H1 (cell line): ENCODE measurements at regions not wholly inside any gene's neighbourhood (a gene's known extent, or its start where the extent isn't known, plus 50 kb on each side); places are given as distances from the start of the nearest gene placed in this dataset.

ENCODE experiments used
- CTCF ChIA-PET: fragments of 300-600 bp; sonication (Branson Sonifier 250); formaldehyde crosslinking; loops from one replicate; lab custom pipeline; 2021; ENCODE audit not compliant: partially characterized antibody; lab: Charles Lee
- POLR2A ChIA-PET: fragments of 300-600 bp; sonication (Branson Sonifier 250); formaldehyde crosslinking; loops from one replicate; lab custom pipeline; 2021; ENCODE audit warnings: inconsistent platforms; ENCODE audit not compliant: partially characterized antibody; lab: Charles Lee
- DNase-seq, 2 experiments: peaks; one replicate each; pipeline versions ENCODE4 v3.0.0 to v3.0.0-alpha.2; 2010 to 2022; ENCODE audit warnings: low spot score in 2 of 2, low read depth in 1 of 2, mixed read lengths in 1 of 2
- FAIRE-seq: peaks from 2 replicates; lab custom pipeline; 2011; peaks lifted over from hg19 to GRCh38; lab: Jason Lieb, UNC
- H2AFZ ChIP-seq: 2 replicates; pipeline ENCODE4 v1.8.1; 2012; ENCODE audit warnings: low read length, inconsistent platforms
- H2AK5ac ChIP-seq: 2 replicates; pipeline ENCODE4 v1.6.1; 2013; ENCODE audit warnings: low read depth, low read length
- H2BK120ac ChIP-seq: replicated peaks from 2 replicates; pipeline ENCODE3; 2013; ENCODE audit warnings: low read depth, low read length, inconsistent platforms
- H2BK12ac ChIP-seq: 2 replicates; pipeline ENCODE4 v1.6.1; 2013; ENCODE audit warnings: low read depth, low read length
- H2BK15ac ChIP-seq: 2 replicates; pipeline ENCODE4 v1.6.1; 2013; ENCODE audit warnings: low read length
- H2BK20ac ChIP-seq: 2 replicates; pipeline ENCODE4 v1.6.1; 2013; ENCODE audit warnings: low read length
- H2BK5ac ChIP-seq: 2 replicates; pipeline ENCODE4 v1.6.1; 2013; ENCODE audit warnings: low read depth, low read length
- H3K14ac ChIP-seq: 2 replicates; pipeline ENCODE4 v1.6.1; 2013; ENCODE audit warnings: inconsistent platforms; ENCODE audit not compliant: insufficient read length
- H3K18ac ChIP-seq: 2 replicates; pipeline ENCODE4 v1.6.1; 2013; ENCODE audit warnings: low read length; ENCODE audit errors: extremely low read depth
- H3K23ac ChIP-seq: 2 replicates; pipeline ENCODE4 v1.6.1; 2013; ENCODE audit warnings: inconsistent platforms; ENCODE audit not compliant: insufficient read length
- H3K23me2 ChIP-seq: 2 replicates; pipeline ENCODE4 v1.6.1; 2013; ENCODE audit warnings: low read depth, low read length
- H3K27ac ChIP-seq: 2 replicates; pipeline ENCODE4 v1.6.1; 2011; ENCODE audit warnings: low read depth, low read length, inconsistent platforms
- H3K27me3 ChIP-seq, 4 experiments: replicated peaks in 1 of 4; 1 replicate in 1 of 4; 2 replicates in 3 of 4; pipeline versions ENCODE4 v1.6.1 to v1.8.1; 2011 to 2013; ENCODE audit warnings: low read length in 3 of 4, mild to moderate bottlenecking in 3 of 4, inconsistent platforms in 2 of 4, mixed read lengths in 2 of 4, moderate library complexity in 1 of 4; ENCODE audit not compliant: control insufficient read depth in 3 of 4, insufficient read depth in 3 of 4; ENCODE audit errors: extremely low read depth in 1 of 4
- H3K36me3 ChIP-seq, 4 experiments: 2 replicates each; pipeline versions ENCODE4 v1.6.1 to v1.8.1; 2011 to 2013; ENCODE audit warnings: mild to moderate bottlenecking in 4 of 4, low read length in 3 of 4, moderate library complexity in 2 of 4, control low read depth in 1 of 4, inconsistent platforms in 1 of 4; ENCODE audit not compliant: insufficient read depth in 4 of 4, control insufficient read depth in 2 of 4
- H3K4ac ChIP-seq: replicated peaks from 2 replicates; pipeline ENCODE3; 2013; ENCODE audit warnings: low read length, low read depth, mixed read lengths, inconsistent platforms; ENCODE audit not compliant: insufficient read length
- H3K4me1 ChIP-seq, 4 experiments: replicated peaks in 1 of 4; 1 replicate in 1 of 4; 2 replicates in 3 of 4; pipeline versions ENCODE4 v1.6.1 to v1.8.1; 2011 to 2013; ENCODE audit warnings: low read length in 3 of 4, inconsistent platforms in 2 of 4, mixed read lengths in 1 of 4; ENCODE audit not compliant: insufficient read depth in 4 of 4, control insufficient read depth in 3 of 4
- H3K4me2 ChIP-seq, 2 experiments: 2 replicates each; pipeline versions ENCODE4 v1.6.1 to v1.8.1; 2011 to 2013; ENCODE audit warnings: low read depth in 2 of 2, low read length in 2 of 2, control low read depth in 1 of 2, inconsistent platforms in 1 of 2, mild to moderate bottlenecking in 1 of 2; ENCODE audit not compliant: insufficient read depth in 1 of 2
- H3K4me3 ChIP-seq, 4 experiments: fragments of 200-600, 300-600 bp in 1 of 4; sonication (generic), shearing (Covaris generic), sonication (Bioruptor Twin) in 1 of 4; 2 replicates each; pipeline versions ENCODE4 v1.5.1 to v1.8.1; 2011 to 2016; ENCODE audit warnings: low read length in 4 of 4, low read depth in 3 of 4, control low read depth in 2 of 4, inconsistent platforms in 2 of 4, mild to moderate bottlenecking in 2 of 4, mixed read lengths in 1 of 4, moderate library complexity in 1 of 4; ENCODE audit not compliant: insufficient read depth in 2 of 4; ENCODE audit errors: extremely low read depth in 1 of 4
- H3K56ac ChIP-seq: replicated peaks from 2 replicates; pipeline ENCODE3; 2013; ENCODE audit warnings: low read depth, mild to moderate bottlenecking, mixed read lengths, low read length, inconsistent platforms; ENCODE audit not compliant: insufficient read length
- H3K79me1 ChIP-seq: 2 replicates; pipeline ENCODE4 v1.6.1; 2013; ENCODE audit warnings: low read depth, low read length, control low read depth
- H3K79me2 ChIP-seq, 2 experiments: 2 replicates each; pipeline versions ENCODE4 v1.6.1 to v1.8.1; 2012 to 2013; ENCODE audit warnings: low read length in 2 of 2, mild to moderate bottlenecking in 2 of 2, inconsistent platforms in 1 of 2; ENCODE audit not compliant: insufficient read depth in 2 of 2, control insufficient read depth in 1 of 2
- H3K9ac ChIP-seq, 4 experiments: replicated peaks in 1 of 4; 1 replicate in 1 of 4; 2 replicates in 3 of 4; pipeline versions ENCODE4 v1.6.1 to v1.8.1; 2011 to 2013; ENCODE audit warnings: low read depth in 3 of 4, low read length in 3 of 4, control low read depth in 2 of 4, mild to moderate bottlenecking in 2 of 4, moderate library complexity in 2 of 4, inconsistent platforms in 1 of 4; ENCODE audit errors: extremely low read depth in 1 of 4
- H3K9me3 ChIP-seq, 2 experiments: 2 replicates each; pipeline versions ENCODE4 v1.6.1 to v1.8.1; 2012 to 2013; ENCODE audit warnings: mild to moderate bottlenecking in 2 of 2, moderate library complexity in 2 of 2, control low read depth in 1 of 2, inconsistent platforms in 1 of 2, low read depth in 1 of 2, low read length in 1 of 2, mixed read lengths in 1 of 2; ENCODE audit not compliant: insufficient read depth in 2 of 2
- H4K20me1 ChIP-seq, 2 experiments: replicated peaks in 1 of 2; 2 replicates each; pipeline versions ENCODE3 to v1.8.1; 2011 to 2013; ENCODE audit warnings: inconsistent platforms in 2 of 2, low read length in 2 of 2, mild to moderate bottlenecking in 1 of 2; ENCODE audit not compliant: insufficient read depth in 2 of 2, control insufficient read depth in 1 of 2
- H4K5ac ChIP-seq: 2 replicates; pipeline ENCODE4 v1.6.1; 2013; ENCODE audit warnings: low read length, low read depth, mixed read lengths, inconsistent platforms; ENCODE audit not compliant: insufficient read length
- H4K8ac ChIP-seq: 2 replicates; pipeline ENCODE4 v1.8.0; 2013; ENCODE audit warnings: mild to moderate bottlenecking, moderate library complexity, low read length, inconsistent platforms; ENCODE audit not compliant: insufficient read depth; ENCODE audit errors: extremely low read depth
- H4K91ac ChIP-seq: replicated peaks from 2 replicates; pipeline ENCODE3; 2013; ENCODE audit warnings: low read length, mixed read lengths, inconsistent platforms; ENCODE audit not compliant: insufficient read length
- CTBP2 ChIP-seq: IDR thresholded peaks from 2 replicates; pipeline ENCODE4 v1.7.0; 2011; ENCODE audit warnings: borderline replicate concordance, mild to moderate bottlenecking, moderate library complexity, mixed read lengths, low read length; ENCODE audit not compliant: insufficient read depth, insufficient read length
- EP300 ChIP-seq, 2 experiments: IDR thresholded peaks; 1 replicate in 1 of 2; 2 replicates in 1 of 2; pipeline ENCODE4 v1.6.1; 2011 to 2012; ENCODE audit warnings: low read depth in 2 of 2, low read length in 2 of 2, mild to moderate bottlenecking in 2 of 2, borderline replicate concordance in 1 of 2, inconsistent platforms in 1 of 2, moderate library complexity in 1 of 2
- KDM5A ChIP-seq: fragments of 200-600 bp; IDR thresholded peaks from 2 replicates; pipeline ENCODE4 v1.7.1; 2012; ENCODE audit warnings: mild to moderate bottlenecking, low read length, inconsistent platforms, mixed read lengths
- RAD21 ChIP-seq, 2 experiments: IDR thresholded peaks in 1 of 2; conservative IDR thresholded peaks in 1 of 2; 2 replicates each; pipeline ENCODE4 v1.6.1; 2011; ENCODE audit warnings: low read depth in 2 of 2, low read length in 2 of 2, improper control_type of control experiment in 1 of 2, inconsistent platforms in 1 of 2, mild to moderate bottlenecking in 1 of 2, moderate library complexity in 1 of 2
- RFX5 ChIP-seq: IDR thresholded peaks from 2 replicates; pipeline ENCODE4 v1.6.1; 2011; ENCODE audit warnings: low read depth, low read length, improper control_type of control experiment, borderline replicate concordance
- SIN3A ChIP-seq, 2 experiments: IDR thresholded peaks in 1 of 2; conservative IDR thresholded peaks in 1 of 2; 2 replicates each; pipeline ENCODE4 v1.6.1; 2011 to 2012; ENCODE audit warnings: low read length in 2 of 2, improper control_type of control experiment in 1 of 2, low read depth in 1 of 2, mild to moderate bottlenecking in 1 of 2
- SUZ12 ChIP-seq: fragments of 200-600 bp; sonication (generic); IDR thresholded peaks from 2 replicates; pipeline ENCODE4 v1.6.1; 2012; ENCODE audit warnings: mild to moderate bottlenecking, inconsistent platforms, low read length, moderate library complexity, mixed read lengths
- WGBS, 2 experiments: shearing (Covaris generic) in 1 of 2; methylation state at CpG; one replicate each; pipeline versions ENCODE4 v1.1.6 to v1.1.7; 2013 to 2015; ENCODE audit warnings: low lambda C conversion rate in 2 of 2, mixed read lengths in 2 of 2, inconsistent platforms in 1 of 2, low coverage in 1 of 2, missing lambda C conversion rate in 1 of 2; ENCODE audit not compliant: insufficient replicate concordance in 2 of 2, insufficient coverage in 1 of 2, insufficient read length in 1 of 2; ENCODE audit errors: extremely low coverage in 1 of 2, missing lambda C conversion rate in 1 of 2; 5-methylcytosine and 5-hydroxymethylcytosine counted together
- TF ChIP-seq, protein P1 (sequence below): IDR thresholded peaks from 2 replicates; pipeline ENCODE4 v1.6.1; 2012; ENCODE audit warnings: inconsistent platforms
- TF ChIP-seq, protein P2 (sequence below): IDR thresholded peaks from 2 replicates; pipeline ENCODE4 v1.6.1; 2012; ENCODE audit warnings: inconsistent platforms

DNA sequence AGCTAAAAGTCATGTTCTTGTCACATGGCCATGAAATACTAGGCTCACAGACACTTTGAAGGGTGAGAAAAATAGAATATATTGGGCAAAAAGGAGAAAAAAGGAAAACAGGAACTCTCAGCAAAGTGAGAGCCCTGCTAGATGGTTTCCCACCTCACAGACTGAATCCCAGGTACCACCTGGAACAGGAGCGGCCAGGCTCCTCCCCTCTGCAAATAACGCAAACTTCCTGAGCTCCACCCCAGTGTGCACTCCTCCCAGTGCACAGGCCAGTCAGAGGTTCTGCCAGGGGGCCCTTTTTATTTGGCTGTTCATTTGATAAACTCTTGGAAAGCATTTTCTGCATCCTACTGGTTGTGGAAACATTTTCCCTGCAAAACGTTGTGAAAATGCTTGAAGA is 780.4 kb downstream of the TBL1XR1 start:
- Histone ChIP-seq H3K79me1 (no peaks in the 10 kb centered on the region), H3K23me2 (no peaks in the 10 kb centered on the region), H3K36me3 (no peaks in the 10 kb centered on the region), H2BK12ac (no peak overlapping the region), H2AK5ac (no peak overlapping the region), H2BK20ac (no peak overlapping the region), H3K23ac (no peak overlapping the region), H4K5ac (no peak overlapping the region), H3K4ac (no peak overlapping the region), H3K18ac (no peak overlapping the region), H4K20me1 (no peaks in the 10 kb centered on the region), H4K8ac (no peak overlapping the region), H3K79me2 (no peaks in the 10 kb centered on the region), H3K4me2 (no peak overlapping the region), H3K56ac (no peak overlapping the region), H4K91ac (no peak overlapping the region), H3K9ac (no peak overlapping the region), H3K14ac (no peak overlapping the region), H3K4me1 (peaks cover 0 to 5% (median 3%) of the 10 kb centered on the region in 4 experiments; a peak in 2 of 7 replicates), H3K4me3 (no peak overlapping the region), H3K27me3 (no peaks in the 10 kb centered on the region), H2BK15ac (no peak overlapping the region), H3K27ac (no peak overlapping the region), H2BK120ac (no peak overlapping the region), H3K9me3 (no peaks in the 10 kb centered on the region), H2BK5ac (no peak overlapping the region)
- 74% methylated on average over 3 of the region's 3 CpGs; no CpG with 5 or more reads in 1 of the 2 experiments for WGBS, 2 experiments
- FAIRE-seq, result peak; percentile 7
- POLR2A ChIA-PET, result interaction anchor here (0.7 to 2.5 kb wide), 4 partner anchors 12 to 112 kb away, joined by 3 to 8 read pairs (median 4); no protein-coding TSS in a partner anchor
- DNase-seq, result no peak
- TF ChIP-seq, protein P1, sequence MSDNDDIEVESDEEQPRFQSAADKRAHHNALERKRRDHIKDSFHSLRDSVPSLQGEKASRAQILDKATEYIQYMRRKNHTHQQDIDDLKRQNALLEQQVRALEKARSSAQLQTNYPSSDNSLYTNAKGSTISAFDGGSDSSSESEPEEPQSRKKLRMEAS, result no peak
- no peak for TF ChIP-seq RFX5
- TF ChIP-seq CTBP2, result no peak
- no peak for TF ChIP-seq KDM5A
- TF ChIP-seq EP300 (IDR thresholded peaks at IDR 0.05; ENCODE audit: borderline replicate concordance in 1 of 2, low read depth in 2 of 2, low read length in 2 of 2), result no peak
- no peak for TF ChIP-seq SUZ12
- TF ChIP-seq, protein P2, sequence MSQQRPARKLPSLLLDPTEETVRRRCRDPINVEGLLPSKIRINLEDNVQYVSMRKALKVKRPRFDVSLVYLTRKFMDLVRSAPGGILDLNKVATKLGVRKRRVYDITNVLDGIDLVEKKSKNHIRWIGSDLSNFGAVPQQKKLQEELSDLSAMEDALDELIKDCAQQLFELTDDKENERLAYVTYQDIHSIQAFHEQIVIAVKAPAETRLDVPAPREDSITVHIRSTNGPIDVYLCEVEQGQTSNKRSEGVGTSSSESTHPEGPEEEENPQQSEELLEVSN, result no peak
- TF ChIP-seq SIN3A (conservative IDR thresholded peaks at IDR 0.05 in 1 of 2, IDR thresholded peaks at IDR 0.05 in 1 of 2; ENCODE audit: low read depth in 1 of 2, low read length in 2 of 2), result no peak
- TF ChIP-seq RAD21 (IDR thresholded peaks at IDR 0.05 in 1 of 2, conservative IDR thresholded peaks at IDR 0.05 in 1 of 2; ENCODE audit: low read depth in 2 of 2, low read length in 2 of 2), result no peak
- TF ChIP-seq, all 59 proteins: peak for 0
- no peak overlapping the region; the same call in 1 of the 2 replicates for H2AFZ ChIP-seq
- CTCF ChIA-PET, result interaction anchor here (1.4 kb wide), 1 partner anchor 13 kb away, joined by 3 read pairs; no protein-coding TSS in a partner anchor
